ENCODE measurements at regions not wholly inside any gene's neighbourhood (a gene's known extent, or its start where the extent isn't known, plus 50 kb on each side); places are given as distances from the start of the nearest gene placed in this dataset.

DNA sequence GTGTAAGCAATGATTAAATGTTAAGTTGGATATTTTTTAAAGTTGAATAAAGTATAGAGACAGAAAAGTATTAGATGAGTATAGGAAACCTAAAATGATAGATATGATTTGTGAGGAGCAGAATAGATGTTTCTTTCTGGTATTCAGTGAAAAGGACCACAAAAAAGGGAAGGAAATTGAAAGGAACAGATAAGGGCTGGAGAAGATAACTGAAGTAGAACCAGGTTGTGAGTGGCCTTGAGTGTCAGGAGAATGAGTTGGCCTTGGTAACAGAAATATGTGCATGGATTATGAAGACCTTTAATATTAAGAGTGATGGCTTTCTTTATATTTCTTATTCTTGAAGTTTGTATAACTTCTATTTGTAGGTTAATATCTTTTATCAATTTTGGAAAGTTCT, 543.5 kb downstream of the METTL4 start:
- TF ChIP-seq, protein P1, sequence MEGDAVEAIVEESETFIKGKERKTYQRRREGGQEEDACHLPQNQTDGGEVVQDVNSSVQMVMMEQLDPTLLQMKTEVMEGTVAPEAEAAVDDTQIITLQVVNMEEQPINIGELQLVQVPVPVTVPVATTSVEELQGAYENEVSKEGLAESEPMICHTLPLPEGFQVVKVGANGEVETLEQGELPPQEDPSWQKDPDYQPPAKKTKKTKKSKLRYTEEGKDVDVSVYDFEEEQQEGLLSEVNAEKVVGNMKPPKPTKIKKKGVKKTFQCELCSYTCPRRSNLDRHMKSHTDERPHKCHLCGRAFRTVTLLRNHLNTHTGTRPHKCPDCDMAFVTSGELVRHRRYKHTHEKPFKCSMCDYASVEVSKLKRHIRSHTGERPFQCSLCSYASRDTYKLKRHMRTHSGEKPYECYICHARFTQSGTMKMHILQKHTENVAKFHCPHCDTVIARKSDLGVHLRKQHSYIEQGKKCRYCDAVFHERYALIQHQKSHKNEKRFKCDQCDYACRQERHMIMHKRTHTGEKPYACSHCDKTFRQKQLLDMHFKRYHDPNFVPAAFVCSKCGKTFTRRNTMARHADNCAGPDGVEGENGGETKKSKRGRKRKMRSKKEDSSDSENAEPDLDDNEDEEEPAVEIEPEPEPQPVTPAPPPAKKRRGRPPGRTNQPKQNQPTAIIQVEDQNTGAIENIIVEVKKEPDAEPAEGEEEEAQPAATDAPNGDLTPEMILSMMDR (IDR thresholded peaks at IDR 0.05), result no peak

GRCh38 chr18:2028986-2029385, 542.3 kb downstream of the METTL4 start:
- TF ChIP-seq, protein P1 (IDR thresholded peaks at IDR 0.05), result no peak

GRCh38 chr18:2030647-2031046, 540.7 kb downstream of the METTL4 start:
- TF ChIP-seq, protein P1 (IDR thresholded peaks at IDR 0.05), result no peak

DNA sequence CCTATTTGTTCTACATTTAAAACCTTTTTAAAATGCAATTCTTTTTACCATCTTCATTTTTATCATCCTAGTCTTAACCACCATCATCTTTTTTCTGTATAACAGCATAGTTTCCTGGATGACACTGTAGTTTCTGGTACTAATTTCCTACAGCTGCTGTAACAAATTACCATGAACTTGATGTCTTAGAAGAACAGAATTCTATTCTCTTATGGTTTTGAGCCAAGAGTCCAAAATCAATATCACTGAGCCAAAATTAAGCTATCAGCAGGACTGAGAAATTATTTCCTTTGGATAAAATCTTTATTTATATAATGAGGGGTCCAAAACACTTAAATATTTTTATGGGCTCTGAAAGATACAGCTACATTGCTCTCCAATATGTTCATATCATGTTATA, 539.3 kb downstream of the METTL4 start:
- TF ChIP-seq, protein P1 (IDR thresholded peaks at IDR 0.05), result no peak

DNA sequence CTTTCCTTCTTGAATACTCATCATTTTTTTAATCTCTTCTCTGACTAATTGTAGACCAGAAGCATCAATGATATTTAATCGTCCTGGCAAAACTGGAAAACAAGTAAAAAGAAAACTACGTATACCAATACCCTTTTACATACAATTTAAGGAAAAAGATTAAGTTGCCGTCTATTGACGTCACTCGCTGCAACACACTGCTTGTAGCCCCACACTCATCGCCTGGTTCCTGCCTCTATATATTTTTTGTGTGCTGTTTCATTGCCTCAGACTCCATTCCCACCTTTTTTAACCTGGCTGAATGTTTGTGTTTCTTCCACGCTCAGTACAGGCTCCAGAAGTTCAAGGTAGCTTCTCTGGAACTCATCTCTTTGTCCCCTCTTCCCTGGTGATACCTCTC, 536.2 kb downstream of the METTL4 start:
- TF ChIP-seq, protein P1 (IDR thresholded peaks at IDR 0.05), result no peak

GRCh38 chr18:2036086-2036485, 535.2 kb downstream of the METTL4 start:
- TF ChIP-seq, protein P1 (IDR thresholded peaks at IDR 0.05), result no peak

- TF ChIP-seq, protein P1 (IDR thresholded peaks at IDR 0.05), result no peak
Measured at GRCh38 chr18:2040279-2040678, 531.0 kb downstream of the METTL4 start.

DNA sequence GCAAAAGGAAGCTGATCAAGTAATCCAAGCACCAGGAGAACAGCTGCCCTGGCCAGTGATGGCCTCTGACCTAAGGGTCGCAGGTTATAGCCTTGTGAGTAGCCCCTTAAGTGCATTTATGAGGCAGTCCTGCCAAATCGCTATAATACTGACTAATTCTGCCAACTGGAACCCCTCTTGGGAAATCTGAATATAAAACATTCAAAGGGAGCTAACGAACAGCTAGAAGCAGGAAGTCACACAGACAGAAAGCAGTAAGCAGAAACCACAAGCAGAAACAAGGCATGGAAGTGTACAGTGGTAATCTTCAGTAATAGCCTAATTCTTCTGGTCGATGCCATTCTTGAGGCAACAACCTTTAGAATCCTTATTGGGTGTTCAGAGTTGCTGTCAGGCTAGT, 521.3 kb downstream of the METTL4 start:
- TF ChIP-seq, protein P1 (IDR thresholded peaks at IDR 0.05), result no peak

Measured in LNCAP (cell line).